Adrenal gland (tissue), 5 donors: ENCODE measurements at regions not wholly inside any gene's neighbourhood (a gene's known extent, or its start where the extent isn't known, plus 50 kb on each side); places are given as distances from the start of the nearest gene placed in this dataset.

Experiments used
- POLR2A ChIP-seq, 2 donors: fragments of 450-650 bp; IDR thresholded peaks; one replicate each; pipeline ENCODE4 v1.6.1; 2017; ENCODE audit warnings: antibody characterized with exemption in 2 of 2, mild to moderate bottlenecking in 2 of 2, moderate library complexity in 1 of 2
- TF ChIP-seq, protein P1 (sequence below), 6 experiments: fragments of 450-650 bp in 4 of 6; fragments of 200-600 bp in 2 of 6; sonication (generic) in 1 of 6; IDR thresholded peaks; 1 replicate in 5 of 6; 2 replicates in 1 of 6; pipeline versions ENCODE4 v1.5.1 to v1.8.0; 2016 to 2021; ENCODE audit warnings: antibody characterized with exemption in 6 of 6, mild to moderate bottlenecking in 2 of 6, moderate library complexity in 1 of 6
- donor health status: DM: no; HTN: no; CAD: no.

GRCh38 chr22:25352294-25352680, 132.8 kb downstream of the CRYBB2 start:
- no peak for TF ChIP-seq POLR2A (IDR thresholded peaks at IDR 0.05)
- TF ChIP-seq, protein P1, sequence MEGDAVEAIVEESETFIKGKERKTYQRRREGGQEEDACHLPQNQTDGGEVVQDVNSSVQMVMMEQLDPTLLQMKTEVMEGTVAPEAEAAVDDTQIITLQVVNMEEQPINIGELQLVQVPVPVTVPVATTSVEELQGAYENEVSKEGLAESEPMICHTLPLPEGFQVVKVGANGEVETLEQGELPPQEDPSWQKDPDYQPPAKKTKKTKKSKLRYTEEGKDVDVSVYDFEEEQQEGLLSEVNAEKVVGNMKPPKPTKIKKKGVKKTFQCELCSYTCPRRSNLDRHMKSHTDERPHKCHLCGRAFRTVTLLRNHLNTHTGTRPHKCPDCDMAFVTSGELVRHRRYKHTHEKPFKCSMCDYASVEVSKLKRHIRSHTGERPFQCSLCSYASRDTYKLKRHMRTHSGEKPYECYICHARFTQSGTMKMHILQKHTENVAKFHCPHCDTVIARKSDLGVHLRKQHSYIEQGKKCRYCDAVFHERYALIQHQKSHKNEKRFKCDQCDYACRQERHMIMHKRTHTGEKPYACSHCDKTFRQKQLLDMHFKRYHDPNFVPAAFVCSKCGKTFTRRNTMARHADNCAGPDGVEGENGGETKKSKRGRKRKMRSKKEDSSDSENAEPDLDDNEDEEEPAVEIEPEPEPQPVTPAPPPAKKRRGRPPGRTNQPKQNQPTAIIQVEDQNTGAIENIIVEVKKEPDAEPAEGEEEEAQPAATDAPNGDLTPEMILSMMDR (IDR thresholded peaks at IDR 0.05), result no peak
